Naive thymus-derived CD4-positive, alpha-beta T cell (primary cell): ENCODE measurements at regions not wholly inside any gene's neighbourhood (a gene's known extent, or its start where the extent isn't known, plus 50 kb on each side); places are given as distances from the start of the nearest gene placed in this dataset.

Source experiments
- ATAC-seq: fragments of 150-1000 bp; cut with Tn5 transposase; 2 replicates; pipeline ENCODE4 v1.10.0; 2021; ENCODE audit warnings: mild to moderate bottlenecking, moderate library complexity
- CTCF ChIA-PET: fragments of 350-600 bp; sonication (Branson Sonifier 250); formaldehyde crosslinking; loops from one replicate; lab custom pipeline; 2021; ENCODE audit warnings: antibody characterized with exemption; lab: Charles Lee
- POLR2A ChIA-PET: fragments of 350-600 bp; sonication (Branson Sonifier 250); formaldehyde crosslinking; loops from one replicate; lab custom pipeline; 2021; ENCODE audit warnings: antibody characterized with exemption, inconsistent platforms; lab: Charles Lee
- DNase-seq, 9 donors: peaks; one replicate each; pipeline versions ENCODE4 v3.0.0 to v3.0.0-alpha.2; 2020 to 2022; ENCODE audit warnings: mixed read lengths in 1 of 9
- H3K27ac ChIP-seq: one replicate; pipeline ENCODE4 v1.7.0; 2013; ENCODE audit warnings: mild to moderate bottlenecking, low read depth, low read length, moderate library complexity
- H3K27me3 ChIP-seq, 2 donors: one replicate each; pipeline ENCODE4 v1.7.0; 2013; ENCODE audit warnings: low read length in 2 of 2, mild to moderate bottlenecking in 2 of 2, moderate library complexity in 2 of 2; ENCODE audit not compliant: control insufficient read depth in 2 of 2, insufficient read depth in 2 of 2
- H3K36me3 ChIP-seq, 3 experiments: 1 replicate in 2 of 3; 2 replicates in 1 of 3; pipeline ENCODE4 v1.7.0; 2013; ENCODE audit warnings: low read length in 3 of 3, mild to moderate bottlenecking in 3 of 3, moderate library complexity in 1 of 3; ENCODE audit not compliant: insufficient read depth in 3 of 3, control insufficient read depth in 2 of 3
- H3K4me1 ChIP-seq, 2 donors: one replicate each; pipeline ENCODE4 v1.7.0; 2013; ENCODE audit warnings: low read length in 2 of 2, mild to moderate bottlenecking in 2 of 2, moderate library complexity in 1 of 2; ENCODE audit not compliant: control insufficient read depth in 2 of 2, insufficient read depth in 2 of 2
- H3K4me3 ChIP-seq: 2 replicates; pipeline ENCODE4 v1.7.0; 2013; ENCODE audit warnings: mild to moderate bottlenecking, low read length
- H3K9me3 ChIP-seq, 3 experiments: 1 replicate in 2 of 3; 2 replicates in 1 of 3; pipeline ENCODE4 v1.7.0; 2013; ENCODE audit warnings: low read length in 3 of 3; ENCODE audit not compliant: control insufficient read depth in 2 of 3
- H3K27ac Mint-ChIP-seq, 9 donors: one replicate each; pipeline ENCODE4 v1.8.0; 2020 to 2022; ENCODE audit warnings: mixed read lengths in 9 of 9, mild to moderate bottlenecking in 8 of 9, moderate library complexity in 5 of 9, inconsistent platforms in 2 of 9
- H3K27me3 Mint-ChIP-seq, 5 donors: one replicate each; pipeline ENCODE4 v1.8.0; 2021 to 2022; ENCODE audit warnings: mixed read lengths in 5 of 5, mild to moderate bottlenecking in 1 of 5
- H3K36me3 Mint-ChIP-seq, 5 donors: one replicate each; pipeline ENCODE4 v1.8.0; 2020 to 2022; ENCODE audit warnings: mixed read lengths in 5 of 5, mild to moderate bottlenecking in 3 of 5, inconsistent platforms in 1 of 5
- H3K4me1 Mint-ChIP-seq, 7 donors: one replicate each; pipeline ENCODE4 v1.8.0; 2020 to 2022; ENCODE audit warnings: mixed read lengths in 7 of 7, mild to moderate bottlenecking in 3 of 7, inconsistent platforms in 1 of 7
- H3K4me3 Mint-ChIP-seq, 10 donors: one replicate each; pipeline ENCODE4 v1.8.0; 2020 to 2022; ENCODE audit warnings: mild to moderate bottlenecking in 10 of 10, mixed read lengths in 10 of 10, moderate library complexity in 6 of 10, inconsistent platforms in 2 of 10
- H3K9me3 Mint-ChIP-seq, 11 donors: one replicate each; pipeline ENCODE4 v1.8.0; 2020 to 2022; ENCODE audit warnings: mixed read lengths in 11 of 11, mild to moderate bottlenecking in 4 of 11, inconsistent platforms in 1 of 11, moderate library complexity in 1 of 11
- intact Hi-C, 2 donors: fragments of 100-400 bp; cut with micrococcal nuclease; formaldehyde crosslinking; loops; one replicate each; pipeline ENCODE4 v1.15.1; 2023

- ChIA-PET CTCF (no interaction called here), POLR2A (no interaction called here)
- H3K27ac ChIP-seq, result no peak overlapping the region
- no peaks in the 10 kb centered on the region for H3K36me3 Mint-ChIP-seq
- H3K4me1 Mint-ChIP-seq, result no peaks in the 10 kb centered on the region
- DNase-seq, result no peak
- H3K4me1 ChIP-seq, result no peaks in the 10 kb centered on the region
- no peak overlapping the region for H3K27ac Mint-ChIP-seq
- H3K9me3 Mint-ChIP-seq, result peaks cover 0 to 5% (median 0%) of the 10 kb centered on the region in 11 donors
- H3K4me3 ChIP-seq, result no peak overlapping the region
- intact Hi-C loops, result no loop called here
- no peaks in the 10 kb centered on the region for H3K36me3 ChIP-seq
- H3K27me3 ChIP-seq, result no peaks in the 10 kb centered on the region
- H3K9me3 ChIP-seq, result no peaks in the 10 kb centered on the region
- peaks cover 0 to 46% (median 40%) of the 10 kb centered on the region in 5 donors for H3K27me3 Mint-ChIP-seq
- H3K4me3 Mint-ChIP-seq, result no peak overlapping the region
- no peak for ATAC-seq
Measured at GRCh38 chr2:23137166-23137565, 247.8 kb upstream of the KLHL29 start.

- H3K27me3 ChIP-seq, result no peaks in the 10 kb centered on the region
- Mint-ChIP-seq H3K27ac (no peak overlapping the region), H3K4me1 (no peaks in the 10 kb centered on the region), H3K9me3 (peaks cover 0 to 3% (median 0%) of the 10 kb centered on the region in 11 donors), H3K4me3 (no peak overlapping the region), H3K27me3 (peaks cover 0 to 41% (median 36%) of the 10 kb centered on the region in 5 donors), H3K36me3 (no peaks in the 10 kb centered on the region)
- CTCF ChIA-PET, result no interaction called here
- ATAC-seq, result no peak
- no peaks in the 10 kb centered on the region for H3K36me3 ChIP-seq
- H3K4me1 ChIP-seq, result no peaks in the 10 kb centered on the region
- no peak overlapping the region for H3K27ac ChIP-seq
- H3K9me3 ChIP-seq, result no peaks in the 10 kb centered on the region
- POLR2A ChIA-PET, result no interaction called here
- H3K4me3 ChIP-seq, result no peak overlapping the region
- intact Hi-C loops, result no loop called here
- DNase-seq, result no peak
Measured at GRCh38 chr2:23138701-23139100, 246.3 kb upstream of the KLHL29 start.

GRCh38 chr2:23145460-23145859, 239.5 kb upstream of the KLHL29 start:
- H3K27me3 Mint-ChIP-seq, result peaks cover 11 to 40% (median 16%) of the 10 kb centered on the region in 5 donors
- intact Hi-C loops, result no loop called here

GRCh38 chr2:23146011-23146410, 239.0 kb upstream of the KLHL29 start:
- Histone ChIP-seq H3K9me3 (no peaks in the 10 kb centered on the region), H3K27ac (no peak overlapping the region), H3K4me1 (no peaks in the 10 kb centered on the region), H3K27me3 (no peaks in the 10 kb centered on the region), H3K4me3 (no peak overlapping the region), H3K36me3 (no peaks in the 10 kb centered on the region)
- no peaks in the 10 kb centered on the region for H3K36me3 Mint-ChIP-seq
- no peak for DNase-seq
- H3K4me3 Mint-ChIP-seq, result no peak overlapping the region
- intact Hi-C loops, result no loop called here
- H3K4me1 Mint-ChIP-seq, result no peaks in the 10 kb centered on the region
- H3K27ac Mint-ChIP-seq, result no peak overlapping the region
- POLR2A ChIA-PET, result no interaction called here
- H3K27me3 Mint-ChIP-seq, result peaks cover 11 to 45% (median 18%) of the 10 kb centered on the region in 5 donors
- ATAC-seq, result no peak
- CTCF ChIA-PET, result no interaction called here
- H3K9me3 Mint-ChIP-seq, result peaks cover 0 to 3% (median 0%) of the 10 kb centered on the region in 11 donors

More at GRCh38 chr2:23145460-23145859, 239.5 kb upstream of the KLHL29 start:
- CTCF ChIA-PET, result no interaction called here
- Histone ChIP-seq H3K27ac (no peak overlapping the region), H3K9me3 (no peaks in the 10 kb centered on the region), H3K4me3 (no peak overlapping the region), H3K4me1 (no peaks in the 10 kb centered on the region), H3K27me3 (no peaks in the 10 kb centered on the region), H3K36me3 (no peaks in the 10 kb centered on the region)
- H3K9me3 Mint-ChIP-seq, result peaks cover 0 to 3% (median 0%) of the 10 kb centered on the region in 11 donors
- no peaks in the 10 kb centered on the region for H3K36me3 Mint-ChIP-seq
- POLR2A ChIA-PET, result no interaction called here
- ATAC-seq (no peak), DNase-seq (no peak)
- H3K4me1 Mint-ChIP-seq, result no peaks in the 10 kb centered on the region
- H3K27ac Mint-ChIP-seq, result no peak overlapping the region
- H3K4me3 Mint-ChIP-seq, result no peak overlapping the region

- Mint-ChIP-seq H3K27ac (no peak overlapping the region), H3K4me1 (no peaks in the 10 kb centered on the region), H3K9me3 (peaks cover 0 to 5% (median 0%) of the 10 kb centered on the region in 11 donors), H3K27me3 (peaks cover 11 to 41% (median 15%) of the 10 kb centered on the region in 5 donors), H3K4me3 (no peak overlapping the region), H3K36me3 (no peaks in the 10 kb centered on the region)
- no peak overlapping the region for H3K27ac ChIP-seq
- H3K36me3 ChIP-seq, result no peaks in the 10 kb centered on the region
- no peaks in the 10 kb centered on the region for H3K27me3 ChIP-seq
- H3K4me3 ChIP-seq, result no peak overlapping the region
- ATAC-seq, result no peak
- intact Hi-C loops, result no loop called here
- DNase-seq, result no peak
- H3K9me3 ChIP-seq, result no peaks in the 10 kb centered on the region
- ChIA-PET POLR2A (no interaction called here), CTCF (no interaction called here)
- H3K4me1 ChIP-seq, result no peaks in the 10 kb centered on the region
Measured at GRCh38 chr2:23148342-23148741, 236.6 kb upstream of the KLHL29 start.

- H3K27me3 Mint-ChIP-seq, result peaks cover 11 to 33% (median 13%) of the 10 kb centered on the region in 5 donors
- ChIA-PET CTCF (no interaction called here), POLR2A (no interaction called here)
- ATAC-seq, result no peak
- H3K9me3 Mint-ChIP-seq, result peaks cover 0 to 5% (median 0%) of the 10 kb centered on the region in 11 donors
- no peaks in the 10 kb centered on the region for H3K4me1 ChIP-seq
- no peaks in the 10 kb centered on the region for H3K4me1 Mint-ChIP-seq
- no peaks in the 10 kb centered on the region for H3K9me3 ChIP-seq
- H3K27ac ChIP-seq, result no peak overlapping the region
- intact Hi-C loops, result no loop called here
- no peaks in the 10 kb centered on the region for H3K36me3 Mint-ChIP-seq
- H3K4me3 ChIP-seq, result no peak overlapping the region
- H3K27ac Mint-ChIP-seq, result no peak overlapping the region
- no peaks in the 10 kb centered on the region for H3K27me3 ChIP-seq
- H3K36me3 ChIP-seq, result no peaks in the 10 kb centered on the region
- no peak overlapping the region for H3K4me3 Mint-ChIP-seq
- DNase-seq, result no peak
Measured at GRCh38 chr2:23149777-23150176, 235.2 kb upstream of the KLHL29 start.

GRCh38 chr2:23153484-23153883, 231.5 kb upstream of the KLHL29 start:
- Histone ChIP-seq H3K27ac (no peak overlapping the region), H3K4me3 (no peak overlapping the region), H3K27me3 (no peaks in the 10 kb centered on the region), H3K36me3 (no peaks in the 10 kb centered on the region), H3K4me1 (no peaks in the 10 kb centered on the region), H3K9me3 (no peaks in the 10 kb centered on the region)
- ChIA-PET CTCF (no interaction called here), POLR2A (no interaction called here)
- Mint-ChIP-seq H3K4me3 (no peak overlapping the region), H3K9me3 (peaks cover 0 to 5% (median 0%) of the 10 kb centered on the region in 11 donors), H3K27ac (no peak overlapping the region), H3K27me3 (peaks cover 0 to 21% (median 12%) of the 10 kb centered on the region in 5 donors), H3K36me3 (no peaks in the 10 kb centered on the region), H3K4me1 (no peaks in the 10 kb centered on the region)
- intact Hi-C loops, result no loop called here
- ATAC-seq, result no peak
- no peak for DNase-seq
